Upper lobe of right lung (tissue), 1 donor: ENCODE measurements at regions not wholly inside any gene's neighbourhood (a gene's known extent, or its start where the extent isn't known, plus 50 kb on each side); places are given as distances from the start of the nearest gene placed in this dataset.
A peak's percentile ranks its signal among the peaks of the same experiment; 100 is the strongest.

Source experiments
- ATAC-seq: fragments of 200-7000 bp; cut with Tn5 transposase; one replicate; pipeline ENCODE4 v1.9.1; 2020; ENCODE audit warnings: mild to moderate bottlenecking, moderate library complexity
- DNase-seq: peaks from one replicate; pipeline ENCODE4 v3.0.0-alpha.2; 2020
- H3K27ac ChIP-seq: fragments of 200-600 bp; one replicate; pipeline ENCODE4 v1.8.0; 2022
- H3K27me3 ChIP-seq: fragments of 200-600 bp; one replicate; pipeline ENCODE4 v1.8.0; 2022; ENCODE audit warnings: mild to moderate bottlenecking
- H3K36me3 ChIP-seq: fragments of 200-600 bp; one replicate; pipeline ENCODE4 v1.8.0; 2022
- H3K4me1 ChIP-seq: fragments of 200-600 bp; one replicate; pipeline ENCODE4 v1.8.0; 2022
- H3K4me3 ChIP-seq: fragments of 200-600 bp; one replicate; pipeline ENCODE4 v1.8.0; 2022; ENCODE audit warnings: mild to moderate bottlenecking
- H3K9me3 ChIP-seq: fragments of 200-600 bp; one replicate; pipeline ENCODE4 v1.8.0; 2022
- intact Hi-C: fragments of 100-400 bp; cut with DNase I; formaldehyde crosslinking; loops from one replicate; pipeline ENCODE4 v1.11.0; 2022
- TF ChIP-seq, protein P1 (sequence below): fragments of 200-600 bp; IDR thresholded peaks from one replicate; pipeline ENCODE4 v1.8.0; 2022; ENCODE audit warnings: antibody characterized with exemption
- donor health status: DM: no; HTN: yes; CAD: no; lungs with severe emphysema.

- DNase-seq (no peak), ATAC-seq (no peak)
- no peaks in the 10 kb centered on the region for H3K9me3 ChIP-seq
- TF ChIP-seq, protein P1, sequence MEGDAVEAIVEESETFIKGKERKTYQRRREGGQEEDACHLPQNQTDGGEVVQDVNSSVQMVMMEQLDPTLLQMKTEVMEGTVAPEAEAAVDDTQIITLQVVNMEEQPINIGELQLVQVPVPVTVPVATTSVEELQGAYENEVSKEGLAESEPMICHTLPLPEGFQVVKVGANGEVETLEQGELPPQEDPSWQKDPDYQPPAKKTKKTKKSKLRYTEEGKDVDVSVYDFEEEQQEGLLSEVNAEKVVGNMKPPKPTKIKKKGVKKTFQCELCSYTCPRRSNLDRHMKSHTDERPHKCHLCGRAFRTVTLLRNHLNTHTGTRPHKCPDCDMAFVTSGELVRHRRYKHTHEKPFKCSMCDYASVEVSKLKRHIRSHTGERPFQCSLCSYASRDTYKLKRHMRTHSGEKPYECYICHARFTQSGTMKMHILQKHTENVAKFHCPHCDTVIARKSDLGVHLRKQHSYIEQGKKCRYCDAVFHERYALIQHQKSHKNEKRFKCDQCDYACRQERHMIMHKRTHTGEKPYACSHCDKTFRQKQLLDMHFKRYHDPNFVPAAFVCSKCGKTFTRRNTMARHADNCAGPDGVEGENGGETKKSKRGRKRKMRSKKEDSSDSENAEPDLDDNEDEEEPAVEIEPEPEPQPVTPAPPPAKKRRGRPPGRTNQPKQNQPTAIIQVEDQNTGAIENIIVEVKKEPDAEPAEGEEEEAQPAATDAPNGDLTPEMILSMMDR = no peak
- intact Hi-C loops = no loop called here
- H3K27me3 ChIP-seq = no peaks in the 10 kb centered on the region
- H3K36me3 ChIP-seq = no peaks in the 10 kb centered on the region
- no peak overlapping the region for H3K4me3 ChIP-seq
- no peak overlapping the region for H3K27ac ChIP-seq
- H3K4me1 ChIP-seq = no peaks in the 10 kb centered on the region
Measured at GRCh38 chr14:98903371-98903770, 368.6 kb downstream of the BCL11B start.

GRCh38 chr14:98904677-98905076 lies 367.3 kb downstream of the BCL11B start:
- H3K4me1 ChIP-seq = no peaks in the 10 kb centered on the region
- DNase-seq (no peak), ATAC-seq (no peak)
- no peaks in the 10 kb centered on the region for H3K36me3 ChIP-seq
- H3K4me3 ChIP-seq = no peak overlapping the region
- TF ChIP-seq, protein P1 = no peak
- intact Hi-C loops = no loop called here
- H3K27ac ChIP-seq = no peak overlapping the region
- H3K9me3 ChIP-seq = no peaks in the 10 kb centered on the region
- no peaks in the 10 kb centered on the region for H3K27me3 ChIP-seq

DNA sequence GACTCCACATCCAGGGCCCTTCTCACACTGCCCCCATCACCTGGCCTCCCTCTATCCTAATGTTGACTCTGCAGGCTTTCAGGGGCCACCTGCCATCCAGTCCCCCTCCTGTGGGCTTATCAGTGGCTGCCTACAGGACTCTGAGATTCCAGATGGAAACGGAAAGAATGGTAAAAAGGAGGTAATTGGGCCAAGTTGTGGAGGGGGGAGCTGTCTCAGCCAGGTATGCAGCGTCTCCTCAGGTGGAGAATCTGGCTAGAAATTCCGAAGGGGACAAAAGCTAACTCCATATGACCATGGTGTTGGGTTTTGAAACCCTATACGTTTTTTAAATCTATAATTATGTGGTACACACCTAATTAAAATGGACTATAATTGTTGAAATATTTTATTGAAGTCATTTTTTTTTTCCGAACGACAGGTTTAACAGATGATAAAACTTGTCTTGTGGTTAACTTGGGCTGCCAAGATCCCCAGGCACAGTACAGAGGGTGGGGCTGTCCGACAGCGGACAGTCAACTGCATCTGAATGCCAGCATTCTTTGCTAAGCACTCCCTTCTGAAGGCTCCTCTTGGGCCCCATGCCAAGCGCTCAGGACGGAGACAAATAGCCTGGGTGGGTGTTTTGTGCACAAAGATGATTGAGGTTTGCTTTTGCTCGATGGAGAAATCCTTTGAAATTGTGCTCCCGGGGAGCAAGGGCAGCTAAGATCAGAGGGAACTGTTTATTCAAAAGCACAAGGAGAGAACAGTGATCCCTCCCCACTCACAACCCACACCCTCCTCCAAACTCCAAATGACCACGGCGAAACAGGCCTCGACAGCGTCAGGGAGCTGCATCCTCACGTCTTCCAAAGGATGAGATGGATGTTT lies 365.6 kb downstream of the BCL11B start:
- DNase-seq (no peak), ATAC-seq (peak; percentile 8)
- H3K27me3 ChIP-seq = no peaks in the 10 kb centered on the region
- no peaks in the 10 kb centered on the region for H3K9me3 ChIP-seq
- no peaks in the 10 kb centered on the region for H3K4me1 ChIP-seq
- intact Hi-C loops = no loop called here
- H3K27ac ChIP-seq = no peak overlapping the region
- TF ChIP-seq, protein P1 = no peak
- H3K4me3 ChIP-seq = no peak overlapping the region
- no peaks in the 10 kb centered on the region for H3K36me3 ChIP-seq

DNA sequence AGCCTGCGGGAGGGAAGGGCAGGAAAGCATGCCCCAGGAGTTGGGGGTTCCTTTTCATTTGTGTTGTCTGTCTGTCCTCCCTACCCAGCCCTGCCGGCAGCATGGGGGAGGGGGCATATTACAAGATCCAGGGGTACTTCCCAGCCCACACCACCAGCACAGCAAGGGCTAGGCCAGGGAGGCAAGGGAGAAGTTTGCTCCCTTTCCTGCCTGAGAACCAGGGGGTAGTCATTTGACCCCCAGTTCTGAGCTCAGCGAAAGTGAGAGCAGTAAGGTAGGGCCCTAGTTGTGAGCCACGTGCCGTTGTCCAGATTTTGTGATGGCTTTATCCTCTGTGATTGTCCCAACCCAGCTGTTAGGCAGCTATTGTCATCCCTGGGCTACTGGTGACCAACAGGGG lies 364.7 kb downstream of the BCL11B start:
- Histone ChIP-seq H3K27me3 (no peaks in the 10 kb centered on the region), H3K4me1 (no peaks in the 10 kb centered on the region), H3K36me3 (no peaks in the 10 kb centered on the region), H3K27ac (no peak overlapping the region), H3K9me3 (no peaks in the 10 kb centered on the region), H3K4me3 (no peak overlapping the region)
- intact Hi-C loops = no loop called here
- DNase-seq (no peak), ATAC-seq (no peak)
- TF ChIP-seq, protein P1 = no peak

DNA sequence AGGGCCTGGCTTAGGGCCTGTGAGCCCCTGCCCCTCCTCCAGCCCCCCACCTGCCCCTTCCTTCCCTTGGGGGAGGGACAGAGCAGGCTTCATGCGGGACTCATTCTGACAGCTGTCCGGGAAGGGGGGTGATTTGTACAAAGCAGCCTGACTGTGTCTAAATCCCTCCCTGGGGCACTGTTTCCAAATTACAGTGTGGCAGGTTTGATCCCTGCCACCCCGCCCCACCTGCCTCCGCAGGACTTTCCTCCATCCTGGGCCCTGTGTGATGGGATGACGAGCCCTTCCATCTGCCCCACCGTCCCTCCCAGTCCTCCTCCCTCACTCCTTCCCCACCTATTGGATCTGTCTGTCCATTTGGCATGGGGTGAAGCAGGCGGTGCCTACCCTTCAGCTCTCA lies 363.9 kb downstream of the BCL11B start:
- no peak for DNase-seq
- Histone ChIP-seq H3K36me3 (no peaks in the 10 kb centered on the region), H3K4me1 (no peaks in the 10 kb centered on the region), H3K9me3 (no peaks in the 10 kb centered on the region), H3K27ac (no peak overlapping the region), H3K4me3 (no peak overlapping the region), H3K27me3 (no peaks in the 10 kb centered on the region)
- ATAC-seq = no peak
- intact Hi-C loops = no loop called here
- TF ChIP-seq, protein P1 = no peak
